Glomerular visceral epithelial cell (primary cell): ENCODE measurements at regions not wholly inside any gene's neighbourhood (a gene's known extent, or its start where the extent isn't known, plus 50 kb on each side); places are given as distances from the start of the nearest gene placed in this dataset.
"Not testable (repeated sequence)": the region's sequence is repeated elsewhere in the genome, so short reads cannot be mapped to it uniquely, and the experiment has no call there.

ENCODE experiments used
- DNase-seq: peaks from one replicate; pipeline ENCODE4 v3.0.0-alpha.2; 2016; ENCODE audit errors: extremely low spot score

DNA sequence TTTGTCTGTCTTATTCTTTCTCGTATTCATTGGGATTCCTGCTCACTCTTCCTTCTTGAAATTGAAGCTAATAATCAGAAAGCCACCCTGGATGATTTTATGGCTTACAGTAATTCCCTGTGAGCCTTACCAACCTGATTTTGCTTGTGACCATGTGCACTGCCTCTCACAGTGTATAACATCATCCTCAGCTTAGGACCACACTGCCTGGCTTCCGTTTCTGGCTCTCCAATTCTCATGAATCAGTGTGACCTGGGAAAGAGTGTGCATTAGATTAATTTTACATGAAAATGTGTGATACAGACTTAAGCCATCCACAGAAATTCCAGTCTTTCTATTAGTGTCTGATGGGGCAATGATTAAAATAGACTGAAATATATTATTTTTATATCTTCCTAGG, 126.8 kb upstream of the DMRT1 start:
- no peak for DNase-seq

- no peak for DNase-seq
Measured at GRCh38 chr9:715300-715699, 126.2 kb upstream of the DMRT1 start.

- no peak for DNase-seq
Measured at GRCh38 chr9:715743-716400, 125.6 kb upstream of the DMRT1 start.

DNA sequence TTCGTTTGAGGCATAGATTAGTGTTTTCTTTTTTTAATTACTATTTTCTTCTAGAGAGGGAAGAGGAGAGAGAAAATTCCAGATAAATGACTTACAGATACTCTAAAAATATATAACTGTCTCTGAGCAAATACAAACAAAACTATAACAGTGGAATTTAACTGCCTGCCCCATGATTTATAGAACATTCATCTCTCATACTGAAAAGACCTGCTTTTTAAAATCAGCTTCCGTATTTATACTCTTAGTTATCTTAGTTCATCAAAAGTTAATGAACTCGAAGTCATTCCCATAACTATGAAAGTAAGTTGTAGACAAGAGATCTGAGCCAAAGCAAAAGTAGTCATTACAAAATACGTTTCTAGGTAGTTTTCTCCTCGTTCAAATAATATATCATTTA, 123.8 kb upstream of the DMRT1 start:
- no peak for DNase-seq

GRCh38 chr9:720239-720881, 121.1 kb upstream of the DMRT1 start:
- DNase-seq = no peak

- no peak for DNase-seq
Measured at GRCh38 chr9:722388-722980, 119.0 kb upstream of the DMRT1 start.

DNA sequence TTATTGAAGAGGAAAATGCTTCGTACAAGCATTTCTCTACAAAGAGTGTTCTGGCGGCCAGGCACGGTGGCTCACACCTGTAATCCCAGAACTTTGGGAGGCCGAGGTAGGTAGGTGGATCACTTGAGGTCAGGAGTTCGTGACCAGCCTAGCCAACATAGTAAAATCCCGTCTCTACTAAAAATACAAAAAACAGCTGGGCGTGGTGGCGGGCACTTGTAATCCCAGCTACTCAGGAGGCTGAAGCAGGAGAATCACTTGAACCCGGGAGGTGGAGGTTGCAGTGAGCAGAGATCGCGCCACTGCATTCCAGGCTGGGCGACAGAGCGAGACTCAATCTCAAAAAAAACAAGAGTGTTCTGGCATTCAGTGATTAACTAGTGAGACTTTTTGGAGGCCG, 117.0 kb upstream of the DMRT1 start:
- DNase-seq = not testable (repeated sequence)

DNA sequence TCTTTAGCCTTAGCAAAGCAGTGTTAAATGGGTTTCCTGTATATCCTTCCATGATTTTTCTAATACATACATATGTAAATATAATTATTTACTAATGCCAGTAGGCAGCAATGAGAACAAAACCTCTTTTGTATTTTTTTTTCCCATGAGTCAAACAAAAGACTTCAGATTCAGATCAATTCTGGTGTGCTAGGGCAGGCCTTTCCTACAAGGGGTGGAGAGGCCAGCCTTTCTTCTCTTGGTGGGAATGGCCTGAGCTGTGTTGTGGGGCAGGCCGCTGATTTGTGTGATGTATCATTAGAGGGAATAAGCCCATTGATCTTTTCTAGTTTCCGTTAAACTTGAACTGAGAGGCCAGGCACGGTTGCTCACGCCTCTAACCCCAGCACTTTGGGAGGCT, 115.5 kb upstream of the DMRT1 start:
- no peak for DNase-seq

DNA sequence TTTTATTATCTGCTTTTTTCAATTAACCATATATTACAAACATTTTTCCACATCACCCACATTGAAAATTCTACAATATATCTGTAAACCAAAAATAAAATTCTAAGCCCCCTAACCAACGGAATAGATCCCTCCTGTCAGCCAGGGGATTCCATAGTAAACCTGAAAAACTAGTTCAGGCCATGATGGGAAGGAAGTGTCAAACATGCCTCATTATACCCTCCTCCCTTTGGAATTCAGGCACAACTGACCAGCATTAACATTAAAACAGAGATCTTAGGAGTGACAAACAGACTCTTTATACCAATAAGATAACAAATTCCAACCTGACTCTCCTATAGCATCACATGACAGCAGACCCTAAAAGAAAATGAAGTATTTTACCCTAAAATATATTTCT, 113.7 kb upstream of the DMRT1 start:
- no peak for DNase-seq

- no peak for DNase-seq
Measured at GRCh38 chr9:728535-728934, 113.0 kb upstream of the DMRT1 start.

GRCh38 chr9:731474-731873, 110.0 kb upstream of the DMRT1 start:
- DNase-seq = no peak

DNA sequence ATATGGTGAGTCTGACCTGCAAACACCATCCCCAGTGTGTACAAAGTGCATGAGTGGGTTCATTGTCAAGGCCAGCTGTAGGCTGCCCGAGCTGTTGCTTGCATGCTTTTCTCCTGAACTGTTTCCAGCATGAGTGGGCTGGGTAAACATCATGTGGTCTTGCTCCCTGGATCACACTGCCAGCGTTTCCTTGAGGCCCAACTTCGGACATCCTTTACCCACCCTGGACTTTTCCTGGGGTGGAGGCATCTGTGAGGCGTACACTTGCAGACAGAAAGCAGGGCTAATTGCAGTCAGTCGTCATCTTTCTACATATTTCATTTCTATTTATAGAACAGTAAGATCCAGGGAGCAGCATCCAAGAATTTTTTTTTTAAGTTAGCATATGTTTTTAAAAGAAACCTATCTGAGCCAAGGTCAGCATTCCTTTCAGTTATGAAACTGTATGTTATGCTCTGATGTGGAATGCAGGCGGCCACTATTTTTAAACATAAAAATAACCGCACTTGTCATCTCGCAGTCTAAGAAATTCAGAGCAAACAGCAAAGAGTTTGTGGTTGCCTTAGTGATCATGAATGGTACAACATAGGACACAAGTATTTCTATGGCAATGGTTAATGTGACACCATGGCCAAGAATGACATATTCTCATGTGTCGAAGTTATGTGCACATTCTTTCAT, 106.5 kb upstream of the DMRT1 start:
- DNase-seq = peak; percentile 90

GRCh38 chr9:737400-738120, 103.9 kb upstream of the DMRT1 start:
- DNase-seq = no peak

GRCh38 chr9:738209-738915, 103.1 kb upstream of the DMRT1 start:
- peak; percentile 89 for DNase-seq

- DNase-seq = no peak
Measured at GRCh38 chr9:739362-739761, 102.1 kb upstream of the DMRT1 start.

DNA sequence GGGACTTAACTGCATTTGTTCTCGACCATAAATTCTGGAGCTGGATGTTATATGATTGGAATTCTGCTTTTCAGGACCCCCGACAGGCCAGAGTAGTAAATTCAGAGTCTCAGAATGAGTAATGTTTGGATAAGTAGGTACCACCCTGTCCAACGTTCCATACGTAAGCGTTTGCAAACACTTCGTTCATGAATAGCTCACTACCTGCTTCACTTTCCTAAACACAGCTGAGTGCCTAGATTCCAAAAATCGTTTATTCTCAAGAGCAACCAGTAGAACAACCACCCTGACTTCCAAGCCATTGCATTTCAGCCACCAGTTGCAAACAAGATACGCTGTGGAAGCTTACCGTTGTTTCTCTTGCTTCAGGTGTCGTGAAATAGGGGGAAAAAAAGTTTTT, 101.3 kb upstream of the DMRT1 start:
- no peak for DNase-seq

DNA sequence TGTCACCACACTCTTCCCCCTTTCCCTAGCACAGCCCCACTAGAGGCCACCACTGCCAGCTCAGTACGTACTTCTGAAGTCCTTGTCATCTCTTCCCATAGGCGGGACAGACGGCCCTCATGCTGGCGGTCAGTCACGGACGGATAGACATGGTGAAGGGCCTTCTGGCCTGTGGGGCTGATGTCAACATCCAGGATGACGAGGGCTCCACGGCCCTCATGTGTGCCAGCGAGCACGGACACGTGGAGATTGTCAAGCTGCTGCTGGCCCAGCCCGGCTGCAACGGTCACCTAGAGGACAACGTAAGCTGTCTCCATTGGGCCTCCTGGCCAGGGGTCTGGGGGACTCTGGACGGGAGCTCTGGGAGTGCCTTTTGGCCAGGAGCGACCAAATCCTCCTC, 99.4 kb upstream of the DMRT1 start:
- no peak for DNase-seq

DNA sequence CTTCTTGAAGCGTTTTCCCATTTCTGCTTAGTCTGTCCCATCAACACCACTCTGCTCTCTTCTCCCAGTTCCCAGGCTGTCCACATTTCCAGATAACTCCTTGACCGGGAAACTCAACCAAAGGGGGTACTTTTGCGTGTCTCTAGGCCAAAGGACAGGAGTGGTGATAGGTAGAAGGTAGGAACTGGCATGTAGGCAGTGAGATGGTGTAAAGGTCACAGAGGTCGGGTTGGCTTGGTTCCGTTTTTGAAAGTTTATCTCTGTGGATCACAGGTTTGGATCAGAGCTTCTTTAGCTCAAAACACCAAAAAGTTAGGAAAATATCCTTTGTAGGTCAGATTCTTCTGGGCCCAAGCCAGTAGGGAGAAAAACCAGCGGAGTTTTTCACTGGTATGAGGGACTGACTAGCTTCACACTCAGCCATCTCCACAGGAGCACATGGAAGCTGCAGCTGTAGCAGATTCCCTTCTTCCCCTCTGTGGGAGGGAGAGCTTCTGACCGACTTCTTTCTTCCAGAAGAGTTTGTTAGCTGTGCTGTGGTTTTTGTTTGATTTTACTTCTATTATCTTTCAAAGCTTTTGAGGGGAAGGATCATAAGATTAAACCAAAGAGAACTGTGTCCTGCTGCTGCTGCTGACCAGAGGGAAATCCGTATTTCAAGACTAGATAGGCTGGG, 98.4 kb upstream of the DMRT1 start:
- DNase-seq = no peak

GRCh38 chr9:744046-744712, 97.3 kb upstream of the DMRT1 start:
- DNase-seq = no peak

DNA sequence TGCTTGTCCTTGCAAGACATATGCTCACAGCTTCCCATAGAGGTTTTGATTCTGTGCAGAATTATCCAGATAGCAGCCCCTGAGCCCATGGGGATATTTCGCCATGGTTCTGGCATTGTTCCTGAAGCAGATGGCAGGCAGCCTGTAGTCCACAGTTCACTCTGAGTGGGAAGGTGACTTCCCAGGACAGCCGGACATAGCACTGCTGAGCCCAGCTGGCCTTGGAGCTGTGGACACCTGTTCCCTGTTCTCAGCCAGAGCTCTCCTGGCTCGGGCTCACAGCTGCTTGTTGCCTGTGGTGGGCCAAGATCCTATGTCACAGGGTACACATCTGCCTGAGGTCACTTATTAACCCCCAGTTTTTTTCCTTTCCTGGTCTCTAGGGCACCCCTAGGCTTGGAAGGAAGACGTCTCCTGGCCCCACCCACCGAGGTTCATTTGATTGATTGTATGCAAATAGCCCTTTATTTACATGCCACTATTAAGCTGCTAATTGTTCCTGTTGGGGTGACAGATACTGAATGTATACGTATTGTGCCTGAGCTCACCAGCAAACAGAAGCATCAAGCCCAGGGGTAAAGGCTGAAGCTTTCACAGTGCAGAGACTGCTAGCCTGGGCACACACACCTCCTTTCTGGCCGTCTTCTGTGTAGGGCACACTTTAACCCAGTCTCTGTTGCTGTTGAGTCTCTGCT, 96.6 kb upstream of the DMRT1 start:
- no peak for DNase-seq
